ENCODE measurements at regions not wholly inside any gene's neighbourhood (a gene's known extent, or its start where the extent isn't known, plus 50 kb on each side); places are given as distances from the start of the nearest gene placed in this dataset.

GRCh38 chr3:148147903-148148302 is 549.8 kb upstream of the AGTR1 start:
- Histone ChIP-seq H3K27me3 (ENCODE audit: insufficient read depth, low read length) (no peaks in the 10 kb centered on the region), H3K27ac (ENCODE audit: low read length) (no peak overlapping the region), H3K9ac (ENCODE audit: low read depth, low read length) (no peak overlapping the region), H3K9me3 (ENCODE audit: insufficient read depth, low read depth, low read length) (no peaks in the 10 kb centered on the region; the same call in 1 of the 2 replicates), H3K4me3 (ENCODE audit: low read length) (no peak overlapping the region), H3K36me3 (ENCODE audit: insufficient read depth, low read depth, low read length) (no peaks in the 10 kb centered on the region), H3K4me1 (ENCODE audit: insufficient read depth, low read length) (peaks cover 6% of the 10 kb centered on the region; the same call in 1 of the 2 replicates)

- H3K4me1 ChIP-seq (ENCODE audit: insufficient read depth, low read length): peaks cover 6% of the 10 kb centered on the region; the same call in 1 of the 2 replicates
- H3K9me3 ChIP-seq (ENCODE audit: insufficient read depth, low read depth, low read length): no peaks in the 10 kb centered on the region; the same call in 1 of the 2 replicates
- H3K4me3 ChIP-seq (ENCODE audit: low read length): no peak overlapping the region
- H3K27ac ChIP-seq (ENCODE audit: low read length): no peak overlapping the region
- H3K27me3 ChIP-seq (ENCODE audit: insufficient read depth, low read length): no peaks in the 10 kb centered on the region
- no peak overlapping the region for H3K9ac ChIP-seq (ENCODE audit: low read depth, low read length)
- H3K36me3 ChIP-seq (ENCODE audit: insufficient read depth, low read depth, low read length): no peaks in the 10 kb centered on the region
Observed at GRCh38 chr3:148149556-148149955, 548.1 kb upstream of the AGTR1 start.

- Histone ChIP-seq H3K27me3 (ENCODE audit: insufficient read depth, low read length) (no peaks in the 10 kb centered on the region), H3K4me1 (ENCODE audit: insufficient read depth, low read length) (peaks cover 6% of the 10 kb centered on the region; the same call in 1 of the 2 replicates), H3K9me3 (ENCODE audit: insufficient read depth, low read depth, low read length) (no peaks in the 10 kb centered on the region; the same call in 1 of the 2 replicates), H3K4me3 (ENCODE audit: low read length) (no peak overlapping the region), H3K36me3 (ENCODE audit: insufficient read depth, low read depth, low read length) (no peaks in the 10 kb centered on the region), H3K27ac (ENCODE audit: low read length) (no peak overlapping the region), H3K9ac (ENCODE audit: low read depth, low read length) (no peak overlapping the region)
Observed at GRCh38 chr3:148150141-148150540, 547.6 kb upstream of the AGTR1 start.

GRCh38 chr3:148158210-148158609 is 539.5 kb upstream of the AGTR1 start:
- no peaks in the 10 kb centered on the region; the same call in none of the 2 replicates for H3K9me3 ChIP-seq (ENCODE audit: insufficient read depth, low read depth, low read length)
- H3K4me3 ChIP-seq (ENCODE audit: low read length): no peak overlapping the region
- no peaks in the 10 kb centered on the region for H3K4me1 ChIP-seq (ENCODE audit: insufficient read depth, low read length)
- no peak overlapping the region for H3K27ac ChIP-seq (ENCODE audit: low read length)
- no peaks in the 10 kb centered on the region for H3K27me3 ChIP-seq (ENCODE audit: insufficient read depth, low read length)
- no peaks in the 10 kb centered on the region for H3K36me3 ChIP-seq (ENCODE audit: insufficient read depth, low read depth, low read length)
- no peak overlapping the region for H3K9ac ChIP-seq (ENCODE audit: low read depth, low read length)

- Histone ChIP-seq H3K4me1 (ENCODE audit: insufficient read depth, low read length) (no peaks in the 10 kb centered on the region), H3K4me3 (ENCODE audit: low read length) (no peak overlapping the region), H3K27ac (ENCODE audit: low read length) (no peak overlapping the region), H3K9me3 (ENCODE audit: insufficient read depth, low read depth, low read length) (no peaks in the 10 kb centered on the region; the same call in none of the 2 replicates), H3K27me3 (ENCODE audit: insufficient read depth, low read length) (no peaks in the 10 kb centered on the region), H3K36me3 (ENCODE audit: insufficient read depth, low read depth, low read length) (no peaks in the 10 kb centered on the region), H3K9ac (ENCODE audit: low read depth, low read length) (no peak overlapping the region)
Observed at GRCh38 chr3:148162132-148162531, 535.6 kb upstream of the AGTR1 start.

DNA sequence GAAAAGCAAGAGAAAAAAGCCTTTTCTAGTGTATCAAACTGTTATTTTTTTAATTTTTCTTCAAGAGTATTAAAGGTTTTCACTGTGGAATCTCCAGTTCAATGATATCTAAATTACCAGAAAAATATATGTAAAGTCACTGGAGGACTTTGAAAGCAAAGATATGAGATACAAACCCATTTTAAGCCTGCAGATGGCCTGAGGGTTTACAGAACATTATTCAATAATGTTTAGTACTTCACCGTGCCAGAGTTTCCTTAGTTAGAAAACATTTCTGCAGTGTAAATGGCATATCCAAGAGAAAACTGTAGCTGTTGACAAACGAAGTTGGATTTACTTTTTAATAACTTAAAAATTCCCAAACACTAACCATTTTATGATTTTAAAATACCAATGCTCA is 529.4 kb upstream of the AGTR1 start:
- Histone ChIP-seq H3K27me3 (ENCODE audit: insufficient read depth, low read length) (no peaks in the 10 kb centered on the region), H3K9me3 (ENCODE audit: insufficient read depth, low read depth, low read length) (no peaks in the 10 kb centered on the region), H3K9ac (ENCODE audit: low read depth, low read length) (no peak overlapping the region), H3K27ac (ENCODE audit: low read length) (no peak overlapping the region), H3K4me1 (ENCODE audit: insufficient read depth, low read length) (no peaks in the 10 kb centered on the region), H3K4me3 (ENCODE audit: low read length) (no peak overlapping the region), H3K36me3 (ENCODE audit: insufficient read depth, low read depth, low read length) (no peaks in the 10 kb centered on the region)

DNA sequence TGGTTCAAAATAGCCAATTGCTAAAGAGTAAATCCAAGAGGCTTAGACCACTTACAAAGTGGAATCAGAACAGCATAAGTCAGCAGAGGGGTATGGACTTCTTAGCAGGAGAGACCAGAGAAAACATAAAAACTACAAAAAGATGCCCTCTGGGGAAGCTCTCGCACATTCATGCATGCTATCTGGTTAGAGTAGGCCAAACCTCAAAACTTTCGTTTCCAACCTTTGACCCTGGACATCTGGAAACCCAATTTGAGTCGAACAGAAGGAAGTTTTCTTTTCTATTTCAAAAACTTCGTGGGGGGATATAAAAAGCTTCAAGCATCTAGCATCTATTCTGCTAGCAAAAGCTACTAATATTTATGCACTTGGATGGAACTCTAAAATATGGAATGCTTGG is 523.9 kb upstream of the AGTR1 start:
- H3K4me3 ChIP-seq (ENCODE audit: low read length): no peak overlapping the region
- no peaks in the 10 kb centered on the region for H3K9me3 ChIP-seq (ENCODE audit: insufficient read depth, low read depth, low read length)
- H3K9ac ChIP-seq (ENCODE audit: low read depth, low read length): no peak overlapping the region
- H3K4me1 ChIP-seq (ENCODE audit: insufficient read depth, low read length): no peaks in the 10 kb centered on the region
- no peak overlapping the region for H3K27ac ChIP-seq (ENCODE audit: low read length)
- H3K36me3 ChIP-seq (ENCODE audit: insufficient read depth, low read depth, low read length): no peaks in the 10 kb centered on the region
- H3K27me3 ChIP-seq (ENCODE audit: insufficient read depth, low read length): no peaks in the 10 kb centered on the region

- no peaks in the 10 kb centered on the region for H3K27me3 ChIP-seq (ENCODE audit: insufficient read depth, low read length)
- no peaks in the 10 kb centered on the region for H3K36me3 ChIP-seq (ENCODE audit: insufficient read depth, low read depth, low read length)
Observed at GRCh38 chr3:148175214-148175613, 522.5 kb upstream of the AGTR1 start.

GRCh38 chr3:148178503-148178902 is 519.2 kb upstream of the AGTR1 start:
- H3K9me3 ChIP-seq (ENCODE audit: insufficient read depth, low read depth, low read length): no peaks in the 10 kb centered on the region
- no peak overlapping the region for H3K4me3 ChIP-seq (ENCODE audit: low read length)
- no peaks in the 10 kb centered on the region for H3K27me3 ChIP-seq (ENCODE audit: insufficient read depth, low read length)
- no peaks in the 10 kb centered on the region for H3K36me3 ChIP-seq (ENCODE audit: insufficient read depth, low read depth, low read length)
- H3K4me1 ChIP-seq (ENCODE audit: insufficient read depth, low read length): no peaks in the 10 kb centered on the region
- no peak overlapping the region for H3K27ac ChIP-seq (ENCODE audit: low read length)
- H3K9ac ChIP-seq (ENCODE audit: low read depth, low read length): no peak overlapping the region

More at GRCh38 chr3:148175214-148175613, 522.5 kb upstream of the AGTR1 start:
- no peaks in the 10 kb centered on the region for H3K4me1 ChIP-seq (ENCODE audit: insufficient read depth, low read length)
- no peaks in the 10 kb centered on the region for H3K9me3 ChIP-seq (ENCODE audit: insufficient read depth, low read depth, low read length)
- no peak overlapping the region for H3K27ac ChIP-seq (ENCODE audit: low read length)
- no peak overlapping the region for H3K4me3 ChIP-seq (ENCODE audit: low read length)
- no peak overlapping the region for H3K9ac ChIP-seq (ENCODE audit: low read depth, low read length)

- no peaks in the 10 kb centered on the region for H3K4me1 ChIP-seq (ENCODE audit: insufficient read depth, low read length)
- H3K9ac ChIP-seq (ENCODE audit: low read depth, low read length): no peak overlapping the region
- no peak overlapping the region for H3K4me3 ChIP-seq (ENCODE audit: low read length)
- H3K27ac ChIP-seq (ENCODE audit: low read length): no peak overlapping the region
- H3K9me3 ChIP-seq (ENCODE audit: insufficient read depth, low read depth, low read length): no peaks in the 10 kb centered on the region
- H3K27me3 ChIP-seq (ENCODE audit: insufficient read depth, low read length): no peaks in the 10 kb centered on the region
- no peaks in the 10 kb centered on the region for H3K36me3 ChIP-seq (ENCODE audit: insufficient read depth, low read depth, low read length)
Observed at GRCh38 chr3:148184798-148185197, 512.9 kb upstream of the AGTR1 start.

- Histone ChIP-seq H3K4me3 (ENCODE audit: low read length) (no peak overlapping the region), H3K4me1 (ENCODE audit: insufficient read depth, low read length) (no peaks in the 10 kb centered on the region), H3K9ac (ENCODE audit: low read depth, low read length) (no peak overlapping the region), H3K9me3 (ENCODE audit: insufficient read depth, low read depth, low read length) (no peaks in the 10 kb centered on the region), H3K27ac (ENCODE audit: low read length) (no peak overlapping the region), H3K27me3 (ENCODE audit: insufficient read depth, low read length) (no peaks in the 10 kb centered on the region), H3K36me3 (ENCODE audit: insufficient read depth, low read depth, low read length) (no peaks in the 10 kb centered on the region)
Observed at GRCh38 chr3:148186881-148187280, 510.8 kb upstream of the AGTR1 start.

GRCh38 chr3:148187296-148187695 is 510.4 kb upstream of the AGTR1 start:
- H3K27me3 ChIP-seq (ENCODE audit: insufficient read depth, low read length): no peaks in the 10 kb centered on the region
- H3K4me1 ChIP-seq (ENCODE audit: insufficient read depth, low read length): no peaks in the 10 kb centered on the region
- no peak overlapping the region for H3K9ac ChIP-seq (ENCODE audit: low read depth, low read length)
- no peak overlapping the region for H3K27ac ChIP-seq (ENCODE audit: low read length)
- H3K4me3 ChIP-seq (ENCODE audit: low read length): no peak overlapping the region
- H3K9me3 ChIP-seq (ENCODE audit: insufficient read depth, low read depth, low read length): no peaks in the 10 kb centered on the region
- H3K36me3 ChIP-seq (ENCODE audit: insufficient read depth, low read depth, low read length): no peaks in the 10 kb centered on the region

Measured in iPS-20b (cell line).